ENCODE measurements at regions not wholly inside any gene's neighbourhood (a gene's known extent, or its start where the extent isn't known, plus 50 kb on each side); places are given as distances from the start of the nearest gene placed in this dataset.
A peak's percentile ranks its signal among the peaks of the same experiment; 100 is the strongest.

GRCh38 chr11:111035746-111036145 is 209.8 kb upstream of the POU2AF2 start:
- H3K27me3 ChIP-seq (ENCODE audit: control insufficient read depth in 1 of 2, insufficient read depth in 2 of 2, low read length in 2 of 2), result no peaks in the 10 kb centered on the region

GRCh38 chr11:111026241-111026640 is 219.3 kb upstream of the POU2AF2 start:
- Histone ChIP-seq H3K4me3 (ENCODE audit: low read length in 2 of 2) (no peak overlapping the region), H3K36me3 (ENCODE audit: control insufficient read depth in 2 of 2, insufficient read depth in 2 of 2, low read length in 2 of 2) (no peaks in the 10 kb centered on the region), H3K27me3 (ENCODE audit: control insufficient read depth in 1 of 2, insufficient read depth in 2 of 2, low read length in 2 of 2) (no peaks in the 10 kb centered on the region), H3K9ac (ENCODE audit: low read length in 2 of 2) (no peak overlapping the region), H3K27ac (ENCODE audit: low read length) (no peak overlapping the region), H3K9me3 (ENCODE audit: control insufficient read depth in 2 of 2, low read length in 2 of 2) (peaks cover 0 to 2% of the 10 kb centered on the region in 2 donors), H3K4me1 (ENCODE audit: control insufficient read depth, insufficient read depth, low read length) (no peaks in the 10 kb centered on the region)

More at GRCh38 chr11:111035746-111036145, 209.8 kb upstream of the POU2AF2 start:
- no peak overlapping the region for H3K27ac ChIP-seq (ENCODE audit: low read length)
- H3K36me3 ChIP-seq (ENCODE audit: control insufficient read depth in 2 of 2, insufficient read depth in 2 of 2, low read length in 2 of 2), result no peaks in the 10 kb centered on the region
- no peak overlapping the region for H3K9ac ChIP-seq (ENCODE audit: low read length in 2 of 2)
- no peak overlapping the region for H3K4me3 ChIP-seq (ENCODE audit: low read length in 2 of 2)
- H3K9me3 ChIP-seq (ENCODE audit: control insufficient read depth in 2 of 2, low read length in 2 of 2), result no peaks in the 10 kb centered on the region
- H3K4me1 ChIP-seq (ENCODE audit: control insufficient read depth, insufficient read depth, low read length), result no peaks in the 10 kb centered on the region

- Histone ChIP-seq H3K4me1 (ENCODE audit: control insufficient read depth, insufficient read depth, low read length) (no peaks in the 10 kb centered on the region), H3K27me3 (ENCODE audit: control insufficient read depth in 1 of 2, insufficient read depth in 2 of 2, low read length in 2 of 2) (no peaks in the 10 kb centered on the region), H3K36me3 (ENCODE audit: control insufficient read depth in 2 of 2, insufficient read depth in 2 of 2, low read length in 2 of 2) (no peaks in the 10 kb centered on the region), H3K9ac (ENCODE audit: low read length in 2 of 2) (no peak overlapping the region), H3K9me3 (ENCODE audit: control insufficient read depth in 2 of 2, low read length in 2 of 2) (no peaks in the 10 kb centered on the region), H3K4me3 (ENCODE audit: low read length in 2 of 2) (no peak overlapping the region), H3K27ac (ENCODE audit: low read length) (no peak overlapping the region)
Observed at GRCh38 chr11:111021131-111021530, 224.4 kb upstream of the POU2AF2 start.

- Histone ChIP-seq H3K27me3 (ENCODE audit: control insufficient read depth in 1 of 2, insufficient read depth in 2 of 2, low read length in 2 of 2) (no peaks in the 10 kb centered on the region), H3K36me3 (ENCODE audit: control insufficient read depth in 2 of 2, insufficient read depth in 2 of 2, low read length in 2 of 2) (no peaks in the 10 kb centered on the region), H3K9ac (ENCODE audit: low read length in 2 of 2) (no peak overlapping the region), H3K4me3 (ENCODE audit: low read length in 2 of 2) (no peak overlapping the region), H3K4me1 (ENCODE audit: control insufficient read depth, insufficient read depth, low read length) (no peaks in the 10 kb centered on the region), H3K27ac (ENCODE audit: low read length) (peak overlapping the region; percentile 19), H3K9me3 (ENCODE audit: control insufficient read depth in 2 of 2, low read length in 2 of 2) (no peaks in the 10 kb centered on the region)
Observed at GRCh38 chr11:111019871-111020670, 225.5 kb upstream of the POU2AF2 start.

- Histone ChIP-seq H3K27me3 (ENCODE audit: control insufficient read depth in 1 of 2, insufficient read depth in 2 of 2, low read length in 2 of 2) (no peaks in the 10 kb centered on the region), H3K36me3 (ENCODE audit: control insufficient read depth in 2 of 2, insufficient read depth in 2 of 2, low read length in 2 of 2) (no peaks in the 10 kb centered on the region), H3K27ac (ENCODE audit: low read length) (peak overlapping the region; percentile 19), H3K4me3 (ENCODE audit: low read length in 2 of 2) (no peak overlapping the region), H3K9me3 (ENCODE audit: control insufficient read depth in 2 of 2, low read length in 2 of 2) (no peaks in the 10 kb centered on the region), H3K4me1 (ENCODE audit: control insufficient read depth, insufficient read depth, low read length) (no peaks in the 10 kb centered on the region), H3K9ac (ENCODE audit: low read length in 2 of 2) (no peak overlapping the region)
Observed at GRCh38 chr11:111019451-111019850, 226.1 kb upstream of the POU2AF2 start.

GRCh38 chr11:111018566-111018965 is 227.0 kb upstream of the POU2AF2 start:
- no peak overlapping the region for H3K4me3 ChIP-seq (ENCODE audit: low read length in 2 of 2)
- no peaks in the 10 kb centered on the region for H3K9me3 ChIP-seq (ENCODE audit: control insufficient read depth in 2 of 2, low read length in 2 of 2)
- H3K36me3 ChIP-seq (ENCODE audit: control insufficient read depth in 2 of 2, insufficient read depth in 2 of 2, low read length in 2 of 2), result no peaks in the 10 kb centered on the region
- H3K27ac ChIP-seq (ENCODE audit: low read length), result no peak overlapping the region
- no peak overlapping the region for H3K9ac ChIP-seq (ENCODE audit: low read length in 2 of 2)
- no peaks in the 10 kb centered on the region for H3K4me1 ChIP-seq (ENCODE audit: control insufficient read depth, insufficient read depth, low read length)
- H3K27me3 ChIP-seq (ENCODE audit: control insufficient read depth in 1 of 2, insufficient read depth in 2 of 2, low read length in 2 of 2), result no peaks in the 10 kb centered on the region

- Histone ChIP-seq H3K9me3 (ENCODE audit: control insufficient read depth in 2 of 2, low read length in 2 of 2) (no peaks in the 10 kb centered on the region), H3K4me3 (ENCODE audit: low read length in 2 of 2) (no peak overlapping the region), H3K27ac (ENCODE audit: low read length) (no peak overlapping the region)
Observed at GRCh38 chr11:111012491-111012890, 233.0 kb upstream of the POU2AF2 start.

GRCh38 chr11:111011275-111011594 is 234.3 kb upstream of the POU2AF2 start:
- Histone ChIP-seq H3K9me3 (ENCODE audit: control insufficient read depth in 2 of 2, low read length in 2 of 2) (no peaks in the 10 kb centered on the region), H3K36me3 (ENCODE audit: control insufficient read depth in 2 of 2, insufficient read depth in 2 of 2, low read length in 2 of 2) (no peaks in the 10 kb centered on the region), H3K27me3 (ENCODE audit: control insufficient read depth in 1 of 2, insufficient read depth in 2 of 2, low read length in 2 of 2) (no peaks in the 10 kb centered on the region), H3K9ac (ENCODE audit: low read length in 2 of 2) (no peak overlapping the region), H3K27ac (ENCODE audit: low read length) (no peak overlapping the region), H3K4me1 (ENCODE audit: control insufficient read depth, insufficient read depth, low read length) (no peaks in the 10 kb centered on the region), H3K4me3 (ENCODE audit: low read length in 2 of 2) (no peak overlapping the region)

More at GRCh38 chr11:111012491-111012890, 233.0 kb upstream of the POU2AF2 start:
- H3K36me3 ChIP-seq (ENCODE audit: control insufficient read depth in 2 of 2, insufficient read depth in 2 of 2, low read length in 2 of 2), result no peaks in the 10 kb centered on the region
- no peaks in the 10 kb centered on the region for H3K4me1 ChIP-seq (ENCODE audit: control insufficient read depth, insufficient read depth, low read length)
- H3K27me3 ChIP-seq (ENCODE audit: control insufficient read depth in 1 of 2, insufficient read depth in 2 of 2, low read length in 2 of 2), result no peaks in the 10 kb centered on the region
- no peak overlapping the region for H3K9ac ChIP-seq (ENCODE audit: low read length in 2 of 2)

GRCh38 chr11:111010391-111011274 is 234.9 kb upstream of the POU2AF2 start:
- Histone ChIP-seq H3K9ac (ENCODE audit: low read length in 2 of 2) (no peak overlapping the region), H3K4me1 (ENCODE audit: control insufficient read depth, insufficient read depth, low read length) (peaks cover 2% of the 10 kb centered on the region), H3K36me3 (ENCODE audit: control insufficient read depth in 2 of 2, insufficient read depth in 2 of 2, low read length in 2 of 2) (no peaks in the 10 kb centered on the region), H3K27ac (ENCODE audit: low read length) (no peak overlapping the region), H3K4me3 (ENCODE audit: low read length in 2 of 2) (no peak overlapping the region), H3K9me3 (ENCODE audit: control insufficient read depth in 2 of 2, low read length in 2 of 2) (no peaks in the 10 kb centered on the region), H3K27me3 (ENCODE audit: control insufficient read depth in 1 of 2, insufficient read depth in 2 of 2, low read length in 2 of 2) (no peaks in the 10 kb centered on the region)

GRCh38 chr11:111006227-111006626 is 239.3 kb upstream of the POU2AF2 start:
- Histone ChIP-seq H3K9me3 (ENCODE audit: control insufficient read depth in 2 of 2, low read length in 2 of 2) (no peaks in the 10 kb centered on the region), H3K4me1 (ENCODE audit: control insufficient read depth, insufficient read depth, low read length) (peaks cover 8% of the 10 kb centered on the region), H3K27me3 (ENCODE audit: control insufficient read depth in 1 of 2, insufficient read depth in 2 of 2, low read length in 2 of 2) (no peaks in the 10 kb centered on the region), H3K9ac (ENCODE audit: low read length in 2 of 2) (no peak overlapping the region), H3K36me3 (ENCODE audit: control insufficient read depth in 2 of 2, insufficient read depth in 2 of 2, low read length in 2 of 2) (no peaks in the 10 kb centered on the region), H3K4me3 (ENCODE audit: low read length in 2 of 2) (no peak overlapping the region), H3K27ac (ENCODE audit: low read length) (no peak overlapping the region)

Measured in stomach smooth muscle (tissue), 2 donors.